Upper lobe of left lung (tissue), 6 donors: ENCODE measurements at regions not wholly inside any gene's neighbourhood (a gene's known extent, or its start where the extent isn't known, plus 50 kb on each side); places are given as distances from the start of the nearest gene placed in this dataset.

Experiments
- ATAC-seq, 2 donors: fragments of 200-7000 bp; cut with Tn5 transposase; one replicate each; pipeline ENCODE4 v1.9.1; 2022; ENCODE audit warnings: mild to moderate bottlenecking in 2 of 2, moderate library complexity in 2 of 2; ENCODE audit not compliant: low FRiP score in 2 of 2
- DNase-seq, 2 donors: peaks; one replicate each; pipeline ENCODE4 v3.0.0-alpha.2; 2019 to 2020
- H3K27ac ChIP-seq, 4 donors: fragments of 200-600 bp; sonication (generic); one replicate each; pipeline ENCODE4 v1.5.1; 2016 to 2019
- H3K27me3 ChIP-seq, 4 donors: fragments of 200-600 bp; sonication (generic); one replicate each; pipeline ENCODE4 v1.5.1; 2017 to 2019
- H3K36me3 ChIP-seq, 4 donors: fragments of 200-600 bp; sonication (generic); one replicate each; pipeline ENCODE4 v1.5.1; 2016 to 2019
- H3K4me1 ChIP-seq, 4 donors: fragments of 200-600 bp; sonication (generic); one replicate each; pipeline ENCODE4 v1.5.1; 2018 to 2019
- H3K4me3 ChIP-seq, 4 donors: fragments of 200-600 bp; sonication (generic); one replicate each; pipeline ENCODE4 v1.5.1; 2017 to 2019; ENCODE audit warnings: mild to moderate bottlenecking in 2 of 4, moderate library complexity in 1 of 4
- H3K9me3 ChIP-seq, 4 donors: fragments of 200-600 bp; sonication (generic); one replicate each; pipeline ENCODE4 v1.5.1; 2018 to 2019
- CTCF ChIP-seq, 6 experiments: fragments of 450-650 bp in 4 of 6; fragments of 200-600 bp in 2 of 6; sonication (generic) in 2 of 6; IDR thresholded peaks; one replicate each; pipeline ENCODE4 v1.5.1; 2016 to 2019; ENCODE audit warnings: antibody characterized with exemption in 6 of 6
- EP300 ChIP-seq, 4 donors: sonication (generic); formaldehyde crosslinking; IDR thresholded peaks; one replicate each; pipeline ENCODE4 v1.5.1; 2017; ENCODE audit warnings: antibody characterized with exemption in 4 of 4, control low read depth in 2 of 4
- POLR2A ChIP-seq, 4 donors: fragments of 450-650 bp; IDR thresholded peaks; one replicate each; pipeline ENCODE4 v1.5.1; 2016 to 2017; ENCODE audit warnings: antibody characterized with exemption in 4 of 4, mild to moderate bottlenecking in 2 of 4
- POLR2AphosphoS5 ChIP-seq, 2 donors: sonication (generic); formaldehyde crosslinking; IDR thresholded peaks; one replicate each; pipeline ENCODE4 v1.5.1; 2017; ENCODE audit warnings: antibody characterized with exemption in 2 of 2
- WGBS, 2 donors: methylation state at CpG; one replicate each; pipeline ENCODE4 v1.1.5; 2017 to 2018; 5-methylcytosine and 5-hydroxymethylcytosine counted together
- donor health status: DM: no; HTN: no; CAD: no; lungs with moderate emphysema.
- donor health status: DM: no; HTN: yes; CAD: no; lungs with severe emphysema.

- no peak overlapping the region for H3K27ac ChIP-seq
- H3K36me3 ChIP-seq = no peaks in the 10 kb centered on the region
- no peak overlapping the region for H3K4me3 ChIP-seq
- DNase-seq (peak in 1 of 2 donors; percentile 69), ATAC-seq (no peak)
- TF ChIP-seq CTCF (IDR thresholded peaks at IDR 0.05) (no peak), POLR2A (IDR thresholded peaks at IDR 0.05) (no peak), POLR2AphosphoS5 (IDR thresholded peaks at IDR 0.05) (no peak)
- 93 to 94% methylated on average over 26 to 33 of the region's 33 CpGs for WGBS, 2 donors
- no peaks in the 10 kb centered on the region for H3K27me3 ChIP-seq
- no peaks in the 10 kb centered on the region for H3K9me3 ChIP-seq
- peaks cover 0 to 7% (median 5%) of the 10 kb centered on the region in 4 donors for H3K4me1 ChIP-seq
Measured at GRCh38 chr2:126771501-126772195, 115.7 kb downstream of the GYPC start.

- 95 to 96% methylated on average over 5 to 6 of the region's 6 CpGs for WGBS, 2 donors
- no peak for TF ChIP-seq EP300 (IDR thresholded peaks at IDR 0.05)
- no peak for TF ChIP-seq CTCF (IDR thresholded peaks at IDR 0.05)
- TF ChIP-seq POLR2AphosphoS5 (IDR thresholded peaks at IDR 0.05) = no peak
- TF ChIP-seq POLR2A (IDR thresholded peaks at IDR 0.05) = no peak
- no peak for ATAC-seq
- H3K9me3 ChIP-seq = no peaks in the 10 kb centered on the region
- H3K27me3 ChIP-seq = no peaks in the 10 kb centered on the region
- H3K4me3 ChIP-seq = no peak overlapping the region
- peaks cover 3 to 13% (median 8%) of the 10 kb centered on the region in 4 donors for H3K4me1 ChIP-seq
- no peak overlapping the region for H3K27ac ChIP-seq
- DNase-seq = no peak
- H3K36me3 ChIP-seq = no peaks in the 10 kb centered on the region
Measured at GRCh38 chr2:126774290-126774689, 118.3 kb downstream of the GYPC start.

GRCh38 chr2:126774761-126775160 is 118.8 kb downstream of the GYPC start:
- Histone ChIP-seq H3K27ac (no peak overlapping the region), H3K4me1 (peaks cover 3 to 13% (median 8%) of the 10 kb centered on the region in 4 donors), H3K27me3 (no peaks in the 10 kb centered on the region), H3K36me3 (no peaks in the 10 kb centered on the region), H3K9me3 (no peaks in the 10 kb centered on the region), H3K4me3 (no peak overlapping the region)
- no peak for ATAC-seq
- 90 to 95% methylated on average over 6 of the region's 7 CpGs for WGBS, 2 donors
- TF ChIP-seq POLR2A (IDR thresholded peaks at IDR 0.05) = no peak
- no peak for TF ChIP-seq EP300 (IDR thresholded peaks at IDR 0.05)
- TF ChIP-seq CTCF (IDR thresholded peaks at IDR 0.05) = no peak
- TF ChIP-seq POLR2AphosphoS5 (IDR thresholded peaks at IDR 0.05) = no peak
- no peak for DNase-seq

GRCh38 chr2:126775300-126775985 is 119.5 kb downstream of the GYPC start:
- WGBS, 2 donors = 89 to 91% methylated on average over 10 of the region's 10 CpGs
- no peak for TF ChIP-seq EP300 (IDR thresholded peaks at IDR 0.05)
- TF ChIP-seq POLR2AphosphoS5 (IDR thresholded peaks at IDR 0.05) = no peak
- TF ChIP-seq CTCF (IDR thresholded peaks at IDR 0.05) = no peak
- TF ChIP-seq POLR2A (IDR thresholded peaks at IDR 0.05) = no peak
- H3K4me3 ChIP-seq = no peak overlapping the region
- DNase-seq = no peak
- no peaks in the 10 kb centered on the region for H3K27me3 ChIP-seq
- no peaks in the 10 kb centered on the region for H3K36me3 ChIP-seq
- no peak for ATAC-seq
- H3K9me3 ChIP-seq = no peaks in the 10 kb centered on the region
- H3K4me1 ChIP-seq = peaks cover 3 to 13% (median 8%) of the 10 kb centered on the region in 4 donors
- no peak overlapping the region for H3K27ac ChIP-seq
